Esophagus (tissue), 2 donors: ENCODE measurements at regions not wholly inside any gene's neighbourhood (a gene's known extent, or its start where the extent isn't known, plus 50 kb on each side); places are given as distances from the start of the nearest gene placed in this dataset.

Source experiments
- H3K27ac ChIP-seq, 2 donors: one replicate each; pipeline ENCODE4 v1.5.1; 2013; ENCODE audit warnings: low read depth in 2 of 2, mild to moderate bottlenecking in 2 of 2, inconsistent platforms in 1 of 2, low read length in 1 of 2, moderate library complexity in 1 of 2
- H3K27me3 ChIP-seq, 2 donors: one replicate each; pipeline ENCODE4 v1.6.1; 2013; ENCODE audit warnings: low read length in 2 of 2, control low read depth in 1 of 2, mild to moderate bottlenecking in 1 of 2; ENCODE audit not compliant: insufficient read depth in 2 of 2, control insufficient read depth in 1 of 2
- H3K36me3 ChIP-seq, 2 donors: one replicate each; pipeline ENCODE4 v1.6.1; 2013; ENCODE audit warnings: low read length in 1 of 2; ENCODE audit not compliant: control insufficient read depth in 2 of 2, insufficient read depth in 2 of 2
- H3K4me1 ChIP-seq, 2 donors: one replicate each; pipeline ENCODE4 v1.6.1; 2013; ENCODE audit warnings: low read length in 1 of 2; ENCODE audit not compliant: control insufficient read depth in 2 of 2, insufficient read depth in 2 of 2
- H3K4me3 ChIP-seq, 2 donors: one replicate each; pipeline ENCODE4 v1.5.1; 2013; ENCODE audit warnings: low read length in 2 of 2, mild to moderate bottlenecking in 2 of 2, low read depth in 1 of 2, moderate library complexity in 1 of 2
- H3K9me3 ChIP-seq, 2 donors: one replicate each; pipeline ENCODE4 v1.6.1; 2013; ENCODE audit warnings: mild to moderate bottlenecking in 2 of 2, low read depth in 1 of 2, low read length in 1 of 2, moderate library complexity in 1 of 2; ENCODE audit not compliant: control insufficient read depth in 2 of 2, insufficient read depth in 1 of 2
- WGBS, 2 donors: extraction: QIAGEN DNeasy Blood & Tissue Kit; methylation state at CpG; one replicate each; pipeline ENCODE4 v1.1.7; 2013; 5-methylcytosine and 5-hydroxymethylcytosine counted together
- donor health status: healthy with polysubstance abuse.
- donor health status: Bipolar disorder and iron deficiency.

DNA sequence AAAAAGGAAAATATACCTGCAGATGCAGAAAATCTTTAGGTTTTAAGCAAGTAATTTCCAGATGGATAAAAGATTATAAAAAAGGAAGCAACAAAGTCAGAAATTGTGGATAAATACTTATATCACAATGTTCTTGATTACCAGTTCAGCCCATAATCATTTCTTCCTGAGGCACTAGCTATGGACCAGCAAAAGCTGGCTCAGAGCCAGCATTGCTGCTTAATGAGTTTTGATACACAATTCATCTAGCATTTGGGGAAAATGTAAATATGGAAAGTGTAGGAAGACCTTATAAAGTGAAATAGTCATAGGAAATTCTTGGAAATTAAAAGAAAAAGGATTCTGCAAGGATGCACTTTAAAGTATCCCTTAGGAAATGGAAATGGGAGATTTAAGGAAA, 168.3 kb upstream of the GBE1 start:
- no peaks in the 10 kb centered on the region for H3K36me3 ChIP-seq
- no peaks in the 10 kb centered on the region for H3K9me3 ChIP-seq

DNA sequence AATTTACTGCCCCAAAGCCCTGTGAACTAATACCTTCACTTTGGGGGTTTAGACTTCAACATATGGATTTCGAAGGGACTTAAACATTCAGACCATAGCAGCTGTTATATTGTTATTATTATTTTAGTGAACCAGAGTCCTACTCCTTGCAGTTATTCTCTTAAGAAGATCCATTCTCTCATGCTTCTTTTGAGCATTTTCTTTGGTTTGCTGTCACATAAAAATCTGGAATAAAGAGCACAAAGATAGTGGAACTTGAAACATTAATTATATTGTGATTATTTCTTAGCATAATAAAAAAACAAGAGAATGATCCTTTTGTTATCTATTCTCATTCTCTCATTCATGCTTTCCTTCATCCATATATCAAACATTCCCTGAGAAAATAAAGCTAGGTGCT, 166.4 kb upstream of the GBE1 start:
- Histone ChIP-seq H3K9me3 (no peaks in the 10 kb centered on the region), H3K27me3 (no peaks in the 10 kb centered on the region), H3K4me1 (no peaks in the 10 kb centered on the region), H3K4me3 (no peak overlapping the region), H3K27ac (no peak overlapping the region), H3K36me3 (no peaks in the 10 kb centered on the region)
- 78 to 83% methylated on average over 1 of the region's 1 CpG for WGBS, 2 donors

More for the DNA sequence above, 168.3 kb upstream of the GBE1 start:
- Histone ChIP-seq H3K27ac (no peak overlapping the region), H3K27me3 (no peaks in the 10 kb centered on the region), H3K4me3 (no peak overlapping the region), H3K4me1 (no peaks in the 10 kb centered on the region)

DNA sequence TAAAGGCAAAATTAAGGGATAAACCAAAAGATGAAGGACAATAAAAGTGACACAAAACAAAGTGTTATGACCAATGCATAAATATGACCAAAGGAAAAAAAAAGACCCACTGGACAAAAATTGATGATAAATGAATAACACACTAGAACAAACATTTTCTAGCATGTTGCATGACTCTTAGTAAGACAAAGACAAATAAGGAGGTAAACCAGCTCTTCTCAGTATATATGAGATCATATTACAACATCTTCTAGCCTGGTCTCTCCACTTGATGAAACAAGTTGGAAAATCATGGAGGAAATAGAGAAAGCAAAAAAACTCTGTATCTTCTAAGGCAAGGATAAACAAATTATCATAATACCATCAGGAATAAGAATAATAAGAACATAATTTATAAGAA, 163.9 kb upstream of the GBE1 start:
- Histone ChIP-seq H3K9me3 (no peaks in the 10 kb centered on the region), H3K4me1 (no peaks in the 10 kb centered on the region), H3K27me3 (no peaks in the 10 kb centered on the region), H3K36me3 (no peaks in the 10 kb centered on the region), H3K4me3 (no peak overlapping the region), H3K27ac (no peak overlapping the region)

DNA sequence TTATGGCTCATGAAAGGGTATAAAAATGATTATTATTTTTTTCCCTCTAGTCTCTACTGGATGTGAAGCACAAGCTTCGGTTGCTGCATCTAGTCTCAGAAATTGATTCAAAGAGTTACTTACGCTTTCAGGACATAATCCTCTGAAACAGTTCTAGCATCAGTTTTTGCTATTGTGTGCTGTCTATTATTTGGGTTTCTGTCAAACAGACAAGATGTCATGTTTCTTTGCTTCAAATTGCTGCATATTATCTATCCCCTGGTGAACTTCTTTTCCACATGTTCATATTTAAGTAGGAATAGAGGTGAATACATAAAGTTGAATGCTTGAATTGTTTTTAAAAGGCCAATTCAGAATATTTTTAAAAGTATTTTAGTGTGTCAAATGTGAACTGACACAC, 161.6 kb upstream of the GBE1 start:
- Histone ChIP-seq H3K27me3 (no peaks in the 10 kb centered on the region), H3K4me3 (no peak overlapping the region), H3K36me3 (no peaks in the 10 kb centered on the region), H3K27ac (no peak overlapping the region), H3K4me1 (no peaks in the 10 kb centered on the region), H3K9me3 (no peaks in the 10 kb centered on the region)
- WGBS, 2 donors: 77 to 87% methylated on average over 2 of the region's 2 CpGs

DNA sequence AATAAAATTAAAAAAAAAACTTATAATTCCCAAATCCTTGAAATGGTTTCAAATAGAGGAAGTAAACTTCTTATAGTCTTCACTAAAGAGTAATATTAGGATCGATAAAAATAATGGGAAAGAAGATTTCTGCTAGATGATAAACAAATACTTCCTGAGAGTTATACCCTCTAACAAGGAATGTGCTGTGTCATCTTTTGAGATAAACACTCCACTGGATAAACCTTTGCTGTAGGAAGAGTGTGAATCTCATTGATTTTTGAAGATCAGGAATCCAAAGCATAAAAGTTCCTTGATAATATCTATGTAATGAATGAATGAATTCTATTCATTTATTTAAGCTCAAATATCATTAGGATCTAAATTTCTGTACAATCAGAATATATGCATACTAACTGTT, 161.0 kb upstream of the GBE1 start:
- Histone ChIP-seq H3K9me3 (no peaks in the 10 kb centered on the region), H3K36me3 (no peaks in the 10 kb centered on the region), H3K4me1 (no peaks in the 10 kb centered on the region), H3K27ac (no peak overlapping the region), H3K4me3 (no peak overlapping the region), H3K27me3 (no peaks in the 10 kb centered on the region)
- WGBS, 2 donors: 82 to 86% methylated on average over 1 of the region's 1 CpG

DNA sequence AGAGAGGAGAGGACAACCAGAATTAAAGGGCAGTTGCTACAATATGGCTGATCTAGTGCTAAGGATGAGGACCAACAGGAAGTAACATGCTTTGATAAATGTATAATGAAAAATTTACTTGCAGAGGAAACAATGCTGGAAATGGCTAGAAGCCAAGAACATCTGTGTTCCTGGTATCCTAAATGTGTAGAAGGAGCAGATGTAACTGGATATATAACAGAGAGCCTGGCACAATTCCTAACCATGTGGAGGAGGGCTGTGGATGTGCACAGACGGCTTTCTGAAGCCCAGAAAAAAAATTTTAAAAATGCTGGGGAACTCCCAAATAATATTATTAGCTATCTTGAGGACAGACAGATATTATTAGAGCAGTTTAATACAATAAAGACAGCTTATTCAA, 159.4 kb upstream of the GBE1 start:
- Histone ChIP-seq H3K27me3 (no peaks in the 10 kb centered on the region), H3K27ac (no peak overlapping the region)
- 25 to 48% methylated on average over 1 of the region's 1 CpG for WGBS, 2 donors

DNA sequence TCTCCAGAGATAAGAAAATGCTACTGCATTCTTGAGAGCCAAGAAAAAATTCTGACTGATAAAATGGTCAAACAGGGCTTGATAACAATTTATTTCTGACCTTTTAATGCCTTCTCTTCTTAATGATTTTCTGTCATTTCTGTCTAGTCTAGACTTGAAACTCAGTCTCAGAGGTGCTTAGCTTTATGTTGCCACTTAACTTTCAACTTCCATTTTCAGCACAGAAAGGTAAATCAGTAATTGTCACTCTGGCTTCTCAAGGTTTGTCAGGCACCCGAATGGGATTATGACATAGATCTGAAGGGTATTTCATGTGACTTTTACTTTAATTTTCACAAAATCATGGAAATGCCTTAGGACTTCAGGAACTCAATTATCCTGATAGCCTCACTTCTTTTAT, 155.4 kb upstream of the GBE1 start:
- no peaks in the 10 kb centered on the region for H3K9me3 ChIP-seq
- H3K36me3 ChIP-seq: no peaks in the 10 kb centered on the region
- no peak overlapping the region for H3K4me3 ChIP-seq
- H3K27me3 ChIP-seq: no peaks in the 10 kb centered on the region
- no peaks in the 10 kb centered on the region for H3K4me1 ChIP-seq
- no peak overlapping the region for H3K27ac ChIP-seq
- WGBS, 2 donors: 43 to 51% methylated on average over 1 of the region's 1 CpG

More for the DNA sequence above, 159.4 kb upstream of the GBE1 start:
- Histone ChIP-seq H3K4me1 (no peaks in the 10 kb centered on the region), H3K36me3 (no peaks in the 10 kb centered on the region), H3K9me3 (no peaks in the 10 kb centered on the region), H3K4me3 (no peak overlapping the region)

DNA sequence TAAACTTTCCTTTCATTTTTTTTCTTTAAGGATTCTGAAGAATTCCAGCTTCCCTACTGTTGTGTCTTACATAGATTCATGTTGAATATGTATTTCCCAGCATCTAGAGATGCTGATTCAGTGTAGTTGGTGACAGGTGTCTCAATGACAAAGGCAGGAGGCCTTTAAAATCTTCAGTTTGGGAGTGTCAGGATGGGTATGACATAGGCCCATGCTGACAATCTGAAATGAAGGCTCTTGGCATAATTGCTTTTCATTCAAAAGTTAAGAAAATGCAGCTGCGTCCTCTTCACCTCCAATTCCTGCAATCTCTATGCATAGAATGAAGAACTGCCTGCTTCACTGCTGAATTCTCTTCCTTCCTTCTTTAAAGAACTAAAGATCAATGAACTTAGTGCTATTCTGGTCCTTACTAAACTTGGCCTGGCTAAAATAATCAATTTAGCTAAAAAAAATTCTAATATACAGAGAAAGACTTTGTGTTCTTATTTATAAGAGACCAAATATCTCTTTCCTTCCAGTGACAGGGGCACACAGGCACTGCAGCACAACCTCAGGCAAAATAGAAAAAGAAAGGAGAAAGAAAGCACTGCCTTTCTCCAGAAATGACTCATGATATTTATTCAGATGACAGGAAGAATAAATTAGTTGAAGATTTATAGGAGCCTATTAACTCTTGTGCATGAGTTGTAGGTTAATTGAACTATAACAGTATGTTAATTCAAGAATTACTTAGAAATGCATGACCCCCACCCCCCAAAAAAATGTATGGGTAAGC, 152.6 kb upstream of the GBE1 start:
- Histone ChIP-seq H3K9me3 (no peaks in the 10 kb centered on the region), H3K36me3 (no peaks in the 10 kb centered on the region), H3K27me3 (no peaks in the 10 kb centered on the region), H3K4me1 (no peaks in the 10 kb centered on the region), H3K4me3 (no peak overlapping the region), H3K27ac (no peak overlapping the region)
- 67 to 84% methylated on average over 1 of the region's 1 CpG for WGBS, 2 donors

DNA sequence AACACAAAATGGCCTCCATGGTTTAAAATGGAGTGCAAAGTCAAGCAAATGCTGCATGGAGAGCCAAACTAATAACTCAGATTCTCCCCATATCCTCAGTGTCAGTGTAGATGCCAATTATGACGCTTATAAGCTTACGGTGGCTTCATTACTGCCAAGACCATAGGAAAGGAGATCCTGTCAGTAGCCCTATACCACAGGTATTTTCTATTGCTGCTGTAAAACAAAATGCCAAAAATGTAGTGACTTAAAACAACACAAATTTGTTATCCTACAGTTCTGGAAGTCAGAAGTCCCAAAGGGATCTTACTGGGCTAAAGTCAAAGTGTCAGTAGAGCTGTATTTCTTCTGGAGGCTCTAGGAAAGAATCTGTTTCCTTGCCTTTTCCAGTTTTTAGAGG, 149.8 kb upstream of the GBE1 start:
- no peaks in the 10 kb centered on the region for H3K36me3 ChIP-seq
- H3K4me1 ChIP-seq: no peaks in the 10 kb centered on the region
- H3K27me3 ChIP-seq: no peaks in the 10 kb centered on the region
- no peak overlapping the region for H3K4me3 ChIP-seq
- H3K9me3 ChIP-seq: no peaks in the 10 kb centered on the region
- H3K27ac ChIP-seq: no peak overlapping the region
- WGBS, 2 donors: 92 to 95% methylated on average over 2 of the region's 2 CpGs

DNA sequence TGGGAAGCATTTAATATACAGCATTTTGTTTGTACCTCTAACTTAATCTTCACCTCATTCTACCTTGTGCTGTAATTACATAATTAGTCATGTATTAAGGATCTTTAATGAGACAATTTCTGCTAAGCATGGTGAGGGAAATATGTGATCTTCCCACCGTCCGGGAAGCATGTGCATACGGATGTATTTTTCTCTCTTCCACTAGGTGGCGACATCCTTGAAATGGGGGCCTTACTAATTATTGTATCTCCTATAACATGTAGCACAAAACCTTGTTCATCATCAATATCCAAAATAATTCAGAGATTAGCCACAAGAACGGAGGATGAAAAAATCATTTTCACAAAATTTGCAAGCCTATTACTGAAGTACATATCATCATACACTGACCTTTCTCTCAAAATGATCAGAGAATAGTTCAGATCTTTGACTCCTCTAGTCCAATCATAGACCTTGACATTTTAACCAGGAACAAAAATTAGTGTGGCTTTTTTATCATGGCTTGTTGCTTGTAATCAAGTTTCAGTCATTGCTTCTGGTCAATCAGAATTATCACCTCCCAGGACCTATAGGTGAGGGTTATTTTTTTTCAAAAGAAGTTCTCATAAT, 148.9 kb upstream of the GBE1 start:
- Histone ChIP-seq H3K36me3 (no peaks in the 10 kb centered on the region), H3K4me1 (no peaks in the 10 kb centered on the region), H3K27ac (no peak overlapping the region), H3K9me3 (no peaks in the 10 kb centered on the region), H3K27me3 (no peaks in the 10 kb centered on the region), H3K4me3 (no peak overlapping the region)
- 11 to 13% methylated on average over 5 of the region's 5 CpGs for WGBS, 2 donors
